ENCODE measurements at regions not wholly inside any gene's neighbourhood (a gene's known extent, or its start where the extent isn't known, plus 50 kb on each side); places are given as distances from the start of the nearest gene placed in this dataset.

GRCh38 chr11:113562981-113563461 is 87.8 kb upstream of the DRD2 start:
- no peaks in the 10 kb centered on the region for H3K9me3 ChIP-seq (ENCODE audit: low read length)
- H2AFZ ChIP-seq (ENCODE audit: low read length) = no peak overlapping the region
- WGBS (ENCODE audit: low lambda C conversion rate) = 31% methylated on average over 9 of the region's 9 CpGs
- FAIRE-seq (no peak), ATAC-seq (no peak), DNase-seq (ENCODE audit: low spot score) (no peak)
- H3K4me1 ChIP-seq (ENCODE audit: insufficient read depth, low read length) = no peaks in the 10 kb centered on the region
- H3K27ac ChIP-seq (ENCODE audit: extremely low read length, insufficient read depth, low read length) = no peak overlapping the region
- H3K9ac ChIP-seq (ENCODE audit: insufficient read depth, low read depth, low read length) = no peak overlapping the region
- CTCF ChIA-PET (ENCODE audit: low intra/inter-chr PET ratio, low total read pairs) = no interaction called here
- BruUV-seq (replicated peaks) = no TSS peak
- H4K20me1 ChIP-seq (ENCODE audit: insufficient read depth, low read length) = no peaks in the 10 kb centered on the region
- H3K4me3 ChIP-seq (replicated peaks in 1 of 3; ENCODE audit: insufficient read depth in 1 of 3, low read depth in 2 of 3, low read length in 3 of 3) = no peak overlapping the region
- intact Hi-C loops (cut with micrococcal nuclease; ENCODE audit: unreplicated experiment) = no loop called here
- no peaks in the 10 kb centered on the region; a peak in 1 of 5 replicates for H3K27me3 ChIP-seq (ENCODE audit: control insufficient read depth in 1 of 2, insufficient read depth in 2 of 2, low read length in 2 of 2)
- POLR2A ChIA-PET = no interaction called here
- TF ChIP-seq, protein P1, sequence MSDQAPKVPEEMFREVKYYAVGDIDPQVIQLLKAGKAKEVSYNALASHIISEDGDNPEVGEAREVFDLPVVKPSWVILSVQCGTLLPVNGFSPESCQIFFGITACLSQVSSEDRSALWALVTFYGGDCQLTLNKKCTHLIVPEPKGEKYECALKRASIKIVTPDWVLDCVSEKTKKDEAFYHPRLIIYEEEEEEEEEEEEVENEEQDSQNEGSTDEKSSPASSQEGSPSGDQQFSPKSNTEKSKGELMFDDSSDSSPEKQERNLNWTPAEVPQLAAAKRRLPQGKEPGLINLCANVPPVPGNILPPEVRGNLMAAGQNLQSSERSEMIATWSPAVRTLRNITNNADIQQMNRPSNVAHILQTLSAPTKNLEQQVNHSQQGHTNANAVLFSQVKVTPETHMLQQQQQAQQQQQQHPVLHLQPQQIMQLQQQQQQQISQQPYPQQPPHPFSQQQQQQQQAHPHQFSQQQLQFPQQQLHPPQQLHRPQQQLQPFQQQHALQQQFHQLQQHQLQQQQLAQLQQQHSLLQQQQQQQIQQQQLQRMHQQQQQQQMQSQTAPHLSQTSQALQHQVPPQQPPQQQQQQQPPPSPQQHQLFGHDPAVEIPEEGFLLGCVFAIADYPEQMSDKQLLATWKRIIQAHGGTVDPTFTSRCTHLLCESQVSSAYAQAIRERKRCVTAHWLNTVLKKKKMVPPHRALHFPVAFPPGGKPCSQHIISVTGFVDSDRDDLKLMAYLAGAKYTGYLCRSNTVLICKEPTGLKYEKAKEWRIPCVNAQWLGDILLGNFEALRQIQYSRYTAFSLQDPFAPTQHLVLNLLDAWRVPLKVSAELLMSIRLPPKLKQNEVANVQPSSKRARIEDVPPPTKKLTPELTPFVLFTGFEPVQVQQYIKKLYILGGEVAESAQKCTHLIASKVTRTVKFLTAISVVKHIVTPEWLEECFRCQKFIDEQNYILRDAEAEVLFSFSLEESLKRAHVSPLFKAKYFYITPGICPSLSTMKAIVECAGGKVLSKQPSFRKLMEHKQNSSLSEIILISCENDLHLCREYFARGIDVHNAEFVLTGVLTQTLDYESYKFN (CRISPR knock-in tag; conservative IDR thresholded peaks at IDR 0.05) = no peak
- TF ChIP-seq ARNT (IDR thresholded peaks at IDR 0.05) (no peak), IRF2 (CRISPR knock-in tag; IDR thresholded peaks at IDR 0.05) (no peak), MIER3 (CRISPR knock-in tag; IDR thresholded peaks at IDR 0.05; ENCODE audit: borderline replicate concordance) (no peak), MAFG (CRISPR knock-in tag; IDR thresholded peaks at IDR 0.05) (no peak)
- H3K79me2 ChIP-seq (ENCODE audit: insufficient read depth, low read length) = no peaks in the 10 kb centered on the region
- in situ Hi-C loops (cut with HindIII; ENCODE audit: extremely low pct_ligation_motif_present, low pct_unique_long_range_greater_than_20kb) = no loop called here
- H3K36me3 ChIP-seq (replicated peaks in 1 of 2; ENCODE audit: control insufficient read depth in 1 of 2, insufficient read depth in 2 of 2, low read length in 2 of 2) = no peaks in the 10 kb centered on the region
- no peak overlapping the region for H3K4me2 ChIP-seq (ENCODE audit: low read depth, low read length)

DNA sequence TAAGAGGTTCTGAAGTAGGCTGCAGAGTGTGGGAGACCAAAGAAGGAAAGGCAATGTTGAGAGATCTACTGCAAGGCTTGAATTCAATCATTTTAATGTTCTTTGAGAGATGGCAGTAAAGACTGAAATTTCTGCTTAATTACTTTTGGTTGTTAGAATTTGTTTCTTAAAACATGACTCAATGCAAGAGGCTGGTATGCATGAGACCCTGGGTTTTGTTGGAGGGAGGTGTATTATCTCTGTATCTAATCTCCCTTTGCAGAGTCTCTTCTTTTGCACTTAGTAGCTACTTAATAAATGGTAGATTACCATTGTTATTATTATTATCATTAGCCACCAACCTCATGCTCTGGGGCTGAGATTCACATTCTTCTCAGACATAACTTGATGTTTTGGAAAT is 87.4 kb upstream of the DRD2 start:
- Histone ChIP-seq H3K4me1 (ENCODE audit: insufficient read depth, low read length) (no peaks in the 10 kb centered on the region), H3K9ac (ENCODE audit: insufficient read depth, low read depth, low read length) (no peak overlapping the region), H2AFZ (ENCODE audit: low read length) (no peak overlapping the region), H3K4me2 (ENCODE audit: low read depth, low read length) (no peak overlapping the region), H3K27ac (ENCODE audit: extremely low read length, insufficient read depth, low read length) (no peak overlapping the region), H3K9me3 (ENCODE audit: low read length) (no peaks in the 10 kb centered on the region), H4K20me1 (ENCODE audit: insufficient read depth, low read length) (no peaks in the 10 kb centered on the region), H3K4me3 (replicated peaks in 1 of 3; ENCODE audit: insufficient read depth in 1 of 3, low read depth in 2 of 3, low read length in 3 of 3) (no peak overlapping the region), H3K27me3 (ENCODE audit: control insufficient read depth in 1 of 2, insufficient read depth in 2 of 2, low read length in 2 of 2) (no peaks in the 10 kb centered on the region; a peak in 1 of 5 replicates), H3K36me3 (replicated peaks in 1 of 2; ENCODE audit: control insufficient read depth in 1 of 2, insufficient read depth in 2 of 2, low read length in 2 of 2) (no peaks in the 10 kb centered on the region), H3K79me2 (ENCODE audit: insufficient read depth, low read length) (no peaks in the 10 kb centered on the region)
- no TSS peak for BruUV-seq (replicated peaks)
- no peak for DNase-seq (ENCODE audit: low spot score)
- in situ Hi-C loops (cut with HindIII; ENCODE audit: extremely low pct_ligation_motif_present, low pct_unique_long_range_greater_than_20kb) (no loop called here), intact Hi-C loops (cut with micrococcal nuclease; ENCODE audit: unreplicated experiment) (no loop called here)
- ChIA-PET POLR2A (no interaction called here), CTCF (ENCODE audit: low intra/inter-chr PET ratio, low total read pairs) (no interaction called here)
- no peak for FAIRE-seq
- ATAC-seq = no peak
- TF ChIP-seq ZSCAN20 (CRISPR knock-in tag; IDR thresholded peaks at IDR 0.05; ENCODE audit: borderline replicate concordance) (no peak), TAF1 (CRISPR knock-in tag; IDR thresholded peaks at IDR 0.05) (no peak), ATRX (CRISPR knock-in tag; IDR thresholded peaks at IDR 0.05; ENCODE audit: borderline replicate concordance) (no peak), FOXO1 (CRISPR knock-in tag; IDR thresholded peaks at IDR 0.05) (no peak), ZSCAN30 (CRISPR knock-in tag; IDR thresholded peaks at IDR 0.05) (no peak), ZFP36 (IDR thresholded peaks at IDR 0.05; ENCODE audit: borderline replicate concordance, low read depth, low read length, partially characterized antibody) (no peak)
- TF ChIP-seq, protein P2, sequence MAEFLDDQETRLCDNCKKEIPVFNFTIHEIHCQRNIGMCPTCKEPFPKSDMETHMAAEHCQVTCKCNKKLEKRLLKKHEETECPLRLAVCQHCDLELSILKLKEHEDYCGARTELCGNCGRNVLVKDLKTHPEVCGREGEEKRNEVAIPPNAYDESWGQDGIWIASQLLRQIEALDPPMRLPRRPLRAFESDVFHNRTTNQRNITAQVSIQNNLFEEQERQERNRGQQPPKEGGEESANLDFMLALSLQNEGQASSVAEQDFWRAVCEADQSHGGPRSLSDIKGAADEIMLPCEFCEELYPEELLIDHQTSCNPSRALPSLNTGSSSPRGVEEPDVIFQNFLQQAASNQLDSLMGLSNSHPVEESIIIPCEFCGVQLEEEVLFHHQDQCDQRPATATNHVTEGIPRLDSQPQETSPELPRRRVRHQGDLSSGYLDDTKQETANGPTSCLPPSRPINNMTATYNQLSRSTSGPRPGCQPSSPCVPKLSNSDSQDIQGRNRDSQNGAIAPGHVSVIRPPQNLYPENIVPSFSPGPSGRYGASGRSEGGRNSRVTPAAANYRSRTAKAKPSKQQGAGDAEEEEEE (CRISPR knock-in tag; IDR thresholded peaks at IDR 0.05; ENCODE audit: borderline replicate concordance) = no peak
- TF ChIP-seq, protein P3, sequence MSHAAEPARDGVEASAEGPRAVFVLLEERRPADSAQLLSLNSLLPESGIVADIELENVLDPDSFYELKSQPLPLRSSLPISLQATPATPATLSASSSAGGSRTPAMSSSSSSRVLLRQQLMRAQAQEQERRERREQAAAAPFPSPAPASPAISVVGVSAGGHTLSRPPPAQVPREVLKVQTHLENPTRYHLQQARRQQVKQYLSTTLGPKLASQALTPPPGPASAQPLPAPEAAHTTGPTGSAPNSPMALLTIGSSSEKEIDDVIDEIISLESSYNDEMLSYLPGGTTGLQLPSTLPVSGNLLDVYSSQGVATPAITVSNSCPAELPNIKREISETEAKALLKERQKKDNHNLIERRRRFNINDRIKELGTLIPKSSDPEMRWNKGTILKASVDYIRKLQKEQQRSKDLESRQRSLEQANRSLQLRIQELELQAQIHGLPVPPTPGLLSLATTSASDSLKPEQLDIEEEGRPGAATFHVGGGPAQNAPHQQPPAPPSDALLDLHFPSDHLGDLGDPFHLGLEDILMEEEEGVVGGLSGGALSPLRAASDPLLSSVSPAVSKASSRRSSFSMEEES (CRISPR knock-in tag; IDR thresholded peaks at IDR 0.05) = no peak

Data from HepG2 (cell line).